ENCODE measurements at regions not wholly inside any gene's neighbourhood (a gene's known extent, or its start where the extent isn't known, plus 50 kb on each side); places are given as distances from the start of the nearest gene placed in this dataset.
"Not testable (repeated sequence)": the region's sequence is repeated elsewhere in the genome, so short reads cannot be mapped to it uniquely, and the experiment has no call there.

DNA sequence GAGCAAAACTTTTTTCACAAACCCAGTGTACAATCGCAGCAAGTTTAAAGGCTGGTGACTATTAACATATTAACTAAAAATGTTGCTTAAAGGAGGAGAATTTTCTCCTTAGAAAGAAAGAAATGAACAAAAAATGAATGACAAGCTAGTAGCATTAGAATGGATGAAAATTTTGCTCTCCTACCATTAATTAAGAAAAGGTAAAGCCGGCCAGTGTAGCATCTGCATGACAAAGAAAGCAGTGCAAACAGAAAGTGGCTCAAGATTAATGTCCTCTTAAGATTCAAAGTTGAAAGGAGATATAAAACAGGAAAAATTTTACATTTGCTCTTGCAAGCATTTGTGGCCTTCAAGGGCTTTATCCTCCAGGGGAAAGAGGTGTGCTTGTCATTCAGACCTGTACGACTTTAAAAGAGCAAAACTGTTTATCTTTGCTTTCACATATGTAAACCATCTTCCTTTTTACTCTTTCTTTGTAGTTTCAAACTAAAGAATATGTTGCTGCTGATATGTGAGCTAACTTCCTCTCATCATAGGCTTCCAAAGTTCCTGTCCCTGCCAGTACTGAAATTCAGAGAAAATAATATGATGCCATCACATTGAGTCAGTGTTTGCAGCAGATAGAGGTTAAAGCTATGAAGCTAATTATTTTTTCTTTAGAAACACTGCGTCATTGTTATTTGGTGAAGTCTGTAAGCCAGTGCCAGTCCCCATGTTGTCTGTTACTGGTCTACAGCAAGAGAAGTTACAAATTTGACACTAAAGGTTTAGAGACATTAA, 439.1 kb upstream of the GRM7 start:
- TF ChIP-seq, protein P1, sequence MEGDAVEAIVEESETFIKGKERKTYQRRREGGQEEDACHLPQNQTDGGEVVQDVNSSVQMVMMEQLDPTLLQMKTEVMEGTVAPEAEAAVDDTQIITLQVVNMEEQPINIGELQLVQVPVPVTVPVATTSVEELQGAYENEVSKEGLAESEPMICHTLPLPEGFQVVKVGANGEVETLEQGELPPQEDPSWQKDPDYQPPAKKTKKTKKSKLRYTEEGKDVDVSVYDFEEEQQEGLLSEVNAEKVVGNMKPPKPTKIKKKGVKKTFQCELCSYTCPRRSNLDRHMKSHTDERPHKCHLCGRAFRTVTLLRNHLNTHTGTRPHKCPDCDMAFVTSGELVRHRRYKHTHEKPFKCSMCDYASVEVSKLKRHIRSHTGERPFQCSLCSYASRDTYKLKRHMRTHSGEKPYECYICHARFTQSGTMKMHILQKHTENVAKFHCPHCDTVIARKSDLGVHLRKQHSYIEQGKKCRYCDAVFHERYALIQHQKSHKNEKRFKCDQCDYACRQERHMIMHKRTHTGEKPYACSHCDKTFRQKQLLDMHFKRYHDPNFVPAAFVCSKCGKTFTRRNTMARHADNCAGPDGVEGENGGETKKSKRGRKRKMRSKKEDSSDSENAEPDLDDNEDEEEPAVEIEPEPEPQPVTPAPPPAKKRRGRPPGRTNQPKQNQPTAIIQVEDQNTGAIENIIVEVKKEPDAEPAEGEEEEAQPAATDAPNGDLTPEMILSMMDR (IDR thresholded peaks at IDR 0.05; ENCODE audit: borderline replicate concordance, extremely low read depth, insufficient read depth) = no peak
- H3K4me3 ChIP-seq (ENCODE audit: low read length in 3 of 3) = no peak overlapping the region
- DNase-seq (no peak), FAIRE-seq (no peak)
- intact Hi-C loops (cut with DNase I) = no loop called here
- no peaks in the 10 kb centered on the region for H3K4me1 ChIP-seq (ENCODE audit: control insufficient read depth in 2 of 3, insufficient read depth in 2 of 3, low read depth in 1 of 3, low read length in 3 of 3)
- H3K27ac ChIP-seq (ENCODE audit: low read depth in 2 of 2, low read length in 2 of 2) = no peak overlapping the region
- H3K9ac ChIP-seq (ENCODE audit: low read length in 3 of 3) = no peak overlapping the region
- H3K9me3 ChIP-seq (ENCODE audit: control insufficient read depth in 2 of 3, insufficient read depth in 1 of 3, low read length in 3 of 3) = no peaks in the 10 kb centered on the region
- H3K27me3 ChIP-seq (ENCODE audit: control insufficient read depth, insufficient read depth, low read length) = no peaks in the 10 kb centered on the region
- no peaks in the 10 kb centered on the region for H3K36me3 ChIP-seq (ENCODE audit: control insufficient read depth in 2 of 3, insufficient read depth in 3 of 3, low read length in 3 of 3)

DNA sequence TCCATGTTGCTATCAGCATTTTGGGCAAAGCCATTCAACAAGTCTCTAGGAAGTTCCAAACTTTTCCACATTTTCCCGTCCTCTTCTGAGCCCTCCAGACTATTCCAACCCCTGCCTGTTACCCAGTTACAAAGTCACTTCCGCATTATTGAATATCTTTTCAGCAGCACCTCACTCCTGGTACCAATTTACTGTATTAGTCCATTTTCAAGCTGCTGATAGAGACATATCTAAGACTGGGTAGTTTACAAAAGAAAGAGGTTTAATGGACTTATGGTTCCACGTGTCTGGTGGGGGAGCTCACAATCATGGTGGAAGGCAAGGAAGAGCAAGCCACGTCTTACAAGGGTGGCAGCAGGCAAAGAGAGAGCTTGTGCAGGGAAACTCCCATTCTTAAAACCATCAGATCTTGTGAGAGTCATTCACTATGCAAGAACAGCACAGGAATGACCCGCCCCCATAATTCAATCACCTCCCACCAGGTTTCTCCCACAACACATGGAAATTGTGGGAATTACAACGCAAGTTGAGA, 435.6 kb upstream of the GRM7 start:
- FAIRE-seq = no peak
- H3K27me3 ChIP-seq (ENCODE audit: control insufficient read depth, insufficient read depth, low read length) = no peaks in the 10 kb centered on the region
- DNase-seq = no peak

DNA sequence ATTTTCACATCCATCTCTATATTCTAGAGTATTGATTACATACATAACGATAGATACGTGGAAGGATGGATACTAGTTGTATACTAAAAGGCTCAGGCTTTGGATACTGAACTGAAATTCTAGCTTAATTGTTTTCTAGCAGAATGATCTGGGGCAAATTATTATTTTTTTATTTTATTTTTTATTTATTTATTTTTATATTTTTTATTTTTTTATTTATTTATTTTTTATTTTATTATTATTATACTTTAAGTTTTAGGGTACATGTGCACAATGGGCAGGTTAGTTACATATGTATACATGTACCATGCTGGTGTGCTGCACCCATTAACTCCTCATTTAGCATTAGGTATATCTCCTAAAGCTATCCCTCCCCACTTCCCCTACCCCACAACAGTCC, 432.6 kb upstream of the GRM7 start:
- H3K9me3 ChIP-seq (ENCODE audit: control insufficient read depth in 2 of 3, insufficient read depth in 1 of 3, low read length in 3 of 3); DNase-seq; H3K36me3 ChIP-seq (ENCODE audit: control insufficient read depth in 2 of 3, insufficient read depth in 3 of 3, low read length in 3 of 3); FAIRE-seq; H3K4me1 ChIP-seq (ENCODE audit: control insufficient read depth in 2 of 3, insufficient read depth in 2 of 3, low read depth in 1 of 3, low read length in 3 of 3); H3K4me3 ChIP-seq (ENCODE audit: low read length in 3 of 3); H3K9ac ChIP-seq (ENCODE audit: low read length in 3 of 3); H3K27me3 ChIP-seq (ENCODE audit: control insufficient read depth, insufficient read depth, low read length); intact Hi-C loops (cut with DNase I); H3K27ac ChIP-seq (ENCODE audit: low read depth in 2 of 2, low read length in 2 of 2): not testable (repeated sequence)

More for the DNA sequence above, 435.6 kb upstream of the GRM7 start:
- Histone ChIP-seq H3K4me3 (ENCODE audit: low read length in 3 of 3) (no peak overlapping the region), H3K9ac (ENCODE audit: low read length in 3 of 3) (no peak overlapping the region), H3K9me3 (ENCODE audit: control insufficient read depth in 2 of 3, insufficient read depth in 1 of 3, low read length in 3 of 3) (no peaks in the 10 kb centered on the region), H3K4me1 (ENCODE audit: control insufficient read depth in 2 of 3, insufficient read depth in 2 of 3, low read depth in 1 of 3, low read length in 3 of 3) (no peaks in the 10 kb centered on the region), H3K36me3 (ENCODE audit: control insufficient read depth in 2 of 3, insufficient read depth in 3 of 3, low read length in 3 of 3) (no peaks in the 10 kb centered on the region), H3K27ac (ENCODE audit: low read depth in 2 of 2, low read length in 2 of 2) (no peak overlapping the region)
- TF ChIP-seq, protein P1 (IDR thresholded peaks at IDR 0.05; ENCODE audit: borderline replicate concordance, extremely low read depth, insufficient read depth) = no peak
- intact Hi-C loops (cut with DNase I) = no loop called here

DNA sequence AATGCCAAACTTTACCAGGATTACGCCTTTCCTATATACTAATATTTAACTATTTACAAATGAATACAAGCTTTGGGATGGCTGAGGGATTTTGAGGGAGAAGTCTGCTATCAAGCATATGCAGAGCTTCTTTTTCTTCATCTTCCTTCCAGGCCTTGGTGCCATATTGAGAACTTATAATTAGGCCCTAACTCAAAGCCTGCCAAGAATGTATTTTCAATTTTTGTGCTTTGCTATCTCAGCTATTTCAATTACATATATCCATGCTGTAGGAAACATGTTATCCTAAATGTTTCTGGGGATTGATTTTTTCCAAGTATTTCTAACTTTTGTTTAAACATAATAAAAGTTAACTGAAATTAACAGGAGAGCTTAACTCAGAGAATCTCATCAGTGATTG, 425.0 kb upstream of the GRM7 start:
- H3K9ac ChIP-seq (ENCODE audit: low read length in 3 of 3) = no peak overlapping the region
- H3K4me1 ChIP-seq (ENCODE audit: control insufficient read depth in 2 of 3, insufficient read depth in 2 of 3, low read depth in 1 of 3, low read length in 3 of 3) = no peaks in the 10 kb centered on the region
- DNase-seq (no peak), FAIRE-seq (no peak)
- TF ChIP-seq, protein P1 (IDR thresholded peaks at IDR 0.05; ENCODE audit: borderline replicate concordance, extremely low read depth, insufficient read depth) = no peak
- no peaks in the 10 kb centered on the region for H3K36me3 ChIP-seq (ENCODE audit: control insufficient read depth in 2 of 3, insufficient read depth in 3 of 3, low read length in 3 of 3)
- intact Hi-C loops (cut with DNase I) = no loop called here
- no peak overlapping the region for H3K4me3 ChIP-seq (ENCODE audit: low read length in 3 of 3)
- no peaks in the 10 kb centered on the region for H3K9me3 ChIP-seq (ENCODE audit: control insufficient read depth in 2 of 3, insufficient read depth in 1 of 3, low read length in 3 of 3)
- no peak overlapping the region for H3K27ac ChIP-seq (ENCODE audit: low read depth in 2 of 2, low read length in 2 of 2)
- no peaks in the 10 kb centered on the region for H3K27me3 ChIP-seq (ENCODE audit: control insufficient read depth, insufficient read depth, low read length)

Measured in kidney (tissue), 13 donors.